Keratinocyte (primary cell): ENCODE measurements at regions not wholly inside any gene's neighbourhood (a gene's known extent, or its start where the extent isn't known, plus 50 kb on each side); places are given as distances from the start of the nearest gene placed in this dataset.

Source experiments
- EZH2 ChIP-seq: IDR thresholded peaks from one replicate; pipeline ENCODE4 v1.6.1; 2012; ENCODE audit warnings: inconsistent platforms, mild to moderate bottlenecking, low read length, moderate library complexity
- TF ChIP-seq, protein P1 (sequence below), 3 experiments: IDR thresholded peaks in 1 of 3; conservative IDR thresholded peaks in 1 of 3; optimal IDR thresholded peaks in 1 of 3; 2 replicates in 2 of 3; 3 replicates in 1 of 3; pipeline versions ENCODE3 to v1.5.1; 2011; ENCODE audit warnings: low read length in 3 of 3, mild to moderate bottlenecking in 3 of 3, moderate library complexity in 2 of 3, control low read depth in 1 of 3, inconsistent platforms in 1 of 3; ENCODE audit not compliant: insufficient read depth in 2 of 3; ENCODE audit errors: extremely low read depth in 1 of 3

- TF ChIP-seq, protein P1, sequence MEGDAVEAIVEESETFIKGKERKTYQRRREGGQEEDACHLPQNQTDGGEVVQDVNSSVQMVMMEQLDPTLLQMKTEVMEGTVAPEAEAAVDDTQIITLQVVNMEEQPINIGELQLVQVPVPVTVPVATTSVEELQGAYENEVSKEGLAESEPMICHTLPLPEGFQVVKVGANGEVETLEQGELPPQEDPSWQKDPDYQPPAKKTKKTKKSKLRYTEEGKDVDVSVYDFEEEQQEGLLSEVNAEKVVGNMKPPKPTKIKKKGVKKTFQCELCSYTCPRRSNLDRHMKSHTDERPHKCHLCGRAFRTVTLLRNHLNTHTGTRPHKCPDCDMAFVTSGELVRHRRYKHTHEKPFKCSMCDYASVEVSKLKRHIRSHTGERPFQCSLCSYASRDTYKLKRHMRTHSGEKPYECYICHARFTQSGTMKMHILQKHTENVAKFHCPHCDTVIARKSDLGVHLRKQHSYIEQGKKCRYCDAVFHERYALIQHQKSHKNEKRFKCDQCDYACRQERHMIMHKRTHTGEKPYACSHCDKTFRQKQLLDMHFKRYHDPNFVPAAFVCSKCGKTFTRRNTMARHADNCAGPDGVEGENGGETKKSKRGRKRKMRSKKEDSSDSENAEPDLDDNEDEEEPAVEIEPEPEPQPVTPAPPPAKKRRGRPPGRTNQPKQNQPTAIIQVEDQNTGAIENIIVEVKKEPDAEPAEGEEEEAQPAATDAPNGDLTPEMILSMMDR (optimal IDR thresholded peaks at IDR 0.05 in 1 of 3, IDR thresholded peaks at IDR 0.05 in 1 of 3, conservative IDR thresholded peaks at IDR 0.05 in 1 of 3; ENCODE audit: extremely low read depth in 1 of 3, insufficient read depth in 2 of 3, low read length in 3 of 3): no peak
- TF ChIP-seq EZH2: no peak
Measured at GRCh38 chr20:55830121-55830827, 175.0 kb downstream of the CBLN4 start.
